ENCODE measurements at regions not wholly inside any gene's neighbourhood (a gene's known extent, or its start where the extent isn't known, plus 50 kb on each side); places are given as distances from the start of the nearest gene placed in this dataset.

DNA sequence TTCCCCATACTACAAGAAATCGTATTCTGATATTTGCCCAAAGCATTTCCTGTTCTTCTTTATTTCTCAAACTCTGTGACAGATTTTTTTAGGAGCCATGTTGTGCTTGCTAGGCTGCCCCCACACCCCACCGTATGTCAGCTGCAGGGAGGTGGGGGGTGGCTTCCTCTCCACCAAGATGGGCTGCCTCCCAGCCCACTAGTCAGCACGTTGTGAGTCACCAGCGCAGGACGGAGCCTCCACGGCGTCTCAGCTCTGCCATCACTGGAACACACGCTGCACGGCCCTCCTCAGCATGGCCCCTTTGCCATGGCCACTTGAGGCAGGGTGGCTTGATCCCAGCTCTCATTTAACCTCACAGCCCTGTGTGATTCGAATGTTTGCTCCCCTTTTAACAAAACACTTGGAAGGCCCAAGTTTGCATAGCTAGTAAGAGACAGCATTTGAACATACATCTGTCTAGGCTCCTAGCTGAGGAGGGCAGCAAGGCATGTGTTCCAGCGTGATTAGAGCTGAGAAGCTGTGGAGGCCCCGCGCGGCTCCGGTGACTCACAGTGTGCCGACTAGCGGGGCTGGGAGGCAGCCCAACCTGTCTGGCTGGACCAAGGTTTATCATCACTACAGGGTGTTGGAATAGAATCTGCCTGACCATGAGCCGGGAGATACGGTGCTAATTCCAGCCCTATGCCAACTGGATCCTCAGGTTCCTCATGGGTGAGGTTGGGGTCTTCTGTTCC lies 180.7 kb upstream of the NCAM1 start (continued):
- TF ChIP-seq, protein P1, sequence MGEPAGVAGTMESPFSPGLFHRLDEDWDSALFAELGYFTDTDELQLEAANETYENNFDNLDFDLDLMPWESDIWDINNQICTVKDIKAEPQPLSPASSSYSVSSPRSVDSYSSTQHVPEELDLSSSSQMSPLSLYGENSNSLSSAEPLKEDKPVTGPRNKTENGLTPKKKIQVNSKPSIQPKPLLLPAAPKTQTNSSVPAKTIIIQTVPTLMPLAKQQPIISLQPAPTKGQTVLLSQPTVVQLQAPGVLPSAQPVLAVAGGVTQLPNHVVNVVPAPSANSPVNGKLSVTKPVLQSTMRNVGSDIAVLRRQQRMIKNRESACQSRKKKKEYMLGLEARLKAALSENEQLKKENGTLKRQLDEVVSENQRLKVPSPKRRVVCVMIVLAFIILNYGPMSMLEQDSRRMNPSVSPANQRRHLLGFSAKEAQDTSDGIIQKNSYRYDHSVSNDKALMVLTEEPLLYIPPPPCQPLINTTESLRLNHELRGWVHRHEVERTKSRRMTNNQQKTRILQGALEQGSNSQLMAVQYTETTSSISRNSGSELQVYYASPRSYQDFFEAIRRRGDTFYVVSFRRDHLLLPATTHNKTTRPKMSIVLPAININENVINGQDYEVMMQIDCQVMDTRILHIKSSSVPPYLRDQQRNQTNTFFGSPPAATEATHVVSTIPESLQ (CRISPR knock-in tag; IDR thresholded peaks at IDR 0.05): no peak
- TF ChIP-seq ZNF423 (CRISPR knock-in tag; IDR thresholded peaks at IDR 0.05) (no peak), CREM (CRISPR knock-in tag; IDR thresholded peaks at IDR 0.05) (no peak), ATF1 (CRISPR knock-in tag; IDR thresholded peaks at IDR 0.05) (no peak)

DNA sequence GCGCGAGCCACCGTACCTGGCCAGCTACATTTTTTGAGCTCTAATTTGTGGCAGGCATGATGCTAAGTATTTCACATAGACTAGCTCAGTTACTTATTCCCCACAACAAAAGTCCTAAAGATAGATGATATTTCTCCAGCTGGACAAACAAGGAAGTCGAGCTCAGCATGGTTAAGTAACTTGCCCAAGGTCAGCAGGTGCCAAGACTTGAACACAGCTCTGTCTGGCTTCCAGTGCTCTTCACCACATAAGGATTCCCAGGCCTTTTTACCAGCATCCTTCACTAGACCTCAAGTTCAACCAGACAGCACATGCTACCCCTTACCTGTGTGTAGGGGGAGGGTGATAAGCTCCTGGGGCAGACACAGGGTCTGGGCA lies 177.3 kb upstream of the NCAM1 start:
- ChIA-PET CTCF (interaction anchor here (0.6 to 3.2 kb wide), 16 partner anchors 9 to 1456 kb away, joined by 3 to 31 read pairs (median 4); no protein-coding TSS in a partner anchor), POLR2A (no interaction called here)
- Mint-ChIP-seq H3K9me3 (0 out of 2 replicates have a peak, but pooled peaks cover 11% of the 10 kb centered on the region), H3K27ac (no peak overlapping the region), H3K4me1 (peaks cover 32% of the 10 kb centered on the region), H3K36me3 (no peaks in the 10 kb centered on the region), H3K4me3 (no peak overlapping the region), H3K27me3 (ENCODE audit: low read depth) (peaks cover 7% of the 10 kb centered on the region)
- DNase-seq (ENCODE audit: low spot score): no peak
- ATAC-seq: no peak
- TF ChIP-seq ZBTB21 (CRISPR knock-in tag; IDR thresholded peaks at IDR 0.05; ENCODE audit: borderline replicate concordance) (no peak), NFATC4 (CRISPR knock-in tag; IDR thresholded peaks at IDR 0.05) (no peak), CREM (CRISPR knock-in tag; IDR thresholded peaks at IDR 0.05) (no peak), GABPB1 (CRISPR knock-in tag; IDR thresholded peaks at IDR 0.05) (no peak), ZNF232 (CRISPR knock-in tag; IDR thresholded peaks at IDR 0.05) (no peak), TEAD4 (CRISPR knock-in tag; IDR thresholded peaks at IDR 0.05) (no peak), ZNF138 (CRISPR knock-in tag; conservative IDR thresholded peaks at IDR 0.05) (no peak), ZNF121 (CRISPR knock-in tag; IDR thresholded peaks at IDR 0.05) (no peak), TCF7 (CRISPR knock-in tag; IDR thresholded peaks at IDR 0.05; ENCODE audit: low read depth) (no peak), RELA (CRISPR knock-in tag; IDR thresholded peaks at IDR 0.05; ENCODE audit: borderline replicate concordance) (no peak)
- TF ChIP-seq, protein P2, sequence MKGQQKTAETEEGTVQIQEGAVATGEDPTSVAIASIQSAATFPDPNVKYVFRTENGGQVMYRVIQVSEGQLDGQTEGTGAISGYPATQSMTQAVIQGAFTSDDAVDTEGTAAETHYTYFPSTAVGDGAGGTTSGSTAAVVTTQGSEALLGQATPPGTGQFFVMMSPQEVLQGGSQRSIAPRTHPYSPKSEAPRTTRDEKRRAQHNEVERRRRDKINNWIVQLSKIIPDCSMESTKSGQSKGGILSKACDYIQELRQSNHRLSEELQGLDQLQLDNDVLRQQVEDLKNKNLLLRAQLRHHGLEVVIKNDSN (CRISPR knock-in tag; IDR thresholded peaks at IDR 0.05): no peak
- TF ChIP-seq, protein P3, sequence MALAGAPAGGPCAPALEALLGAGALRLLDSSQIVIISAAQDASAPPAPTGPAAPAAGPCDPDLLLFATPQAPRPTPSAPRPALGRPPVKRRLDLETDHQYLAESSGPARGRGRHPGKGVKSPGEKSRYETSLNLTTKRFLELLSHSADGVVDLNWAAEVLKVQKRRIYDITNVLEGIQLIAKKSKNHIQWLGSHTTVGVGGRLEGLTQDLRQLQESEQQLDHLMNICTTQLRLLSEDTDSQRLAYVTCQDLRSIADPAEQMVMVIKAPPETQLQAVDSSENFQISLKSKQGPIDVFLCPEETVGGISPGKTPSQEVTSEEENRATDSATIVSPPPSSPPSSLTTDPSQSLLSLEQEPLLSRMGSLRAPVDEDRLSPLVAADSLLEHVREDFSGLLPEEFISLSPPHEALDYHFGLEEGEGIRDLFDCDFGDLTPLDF (CRISPR knock-in tag; IDR thresholded peaks at IDR 0.05): no peak
- TF ChIP-seq, protein P4, sequence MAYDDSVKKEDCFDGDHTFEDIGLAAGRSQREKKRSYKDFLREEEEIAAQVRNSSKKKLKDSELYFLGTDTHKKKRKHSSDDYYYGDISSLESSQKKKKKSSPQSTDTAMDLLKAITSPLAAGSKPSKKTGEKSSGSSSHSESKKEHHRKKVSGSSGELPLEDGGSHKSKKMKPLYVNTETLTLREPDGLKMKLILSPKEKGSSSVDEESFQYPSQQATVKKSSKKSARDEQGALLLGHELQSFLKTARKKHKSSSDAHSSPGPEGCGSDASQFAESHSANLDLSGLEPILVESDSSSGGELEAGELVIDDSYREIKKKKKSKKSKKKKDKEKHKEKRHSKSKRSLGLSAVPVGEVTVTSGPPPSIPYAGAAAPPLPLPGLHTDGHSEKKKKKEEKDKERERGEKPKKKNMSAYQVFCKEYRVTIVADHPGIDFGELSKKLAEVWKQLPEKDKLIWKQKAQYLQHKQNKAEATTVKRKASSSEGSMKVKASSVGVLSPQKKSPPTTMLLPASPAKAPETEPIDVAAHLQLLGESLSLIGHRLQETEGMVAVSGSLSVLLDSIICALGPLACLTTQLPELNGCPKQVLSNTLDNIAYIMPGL (CRISPR knock-in tag; IDR thresholded peaks at IDR 0.05): no peak
- TF ChIP-seq, protein P5, sequence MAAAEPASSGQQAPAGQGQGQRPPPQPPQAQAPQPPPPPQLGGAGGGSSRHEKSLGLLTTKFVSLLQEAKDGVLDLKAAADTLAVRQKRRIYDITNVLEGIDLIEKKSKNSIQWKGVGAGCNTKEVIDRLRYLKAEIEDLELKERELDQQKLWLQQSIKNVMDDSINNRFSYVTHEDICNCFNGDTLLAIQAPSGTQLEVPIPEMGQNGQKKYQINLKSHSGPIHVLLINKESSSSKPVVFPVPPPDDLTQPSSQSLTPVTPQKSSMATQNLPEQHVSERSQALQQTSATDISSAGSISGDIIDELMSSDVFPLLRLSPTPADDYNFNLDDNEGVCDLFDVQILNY (CRISPR knock-in tag; IDR thresholded peaks at IDR 0.05): no peak
- TF ChIP-seq, protein P6, sequence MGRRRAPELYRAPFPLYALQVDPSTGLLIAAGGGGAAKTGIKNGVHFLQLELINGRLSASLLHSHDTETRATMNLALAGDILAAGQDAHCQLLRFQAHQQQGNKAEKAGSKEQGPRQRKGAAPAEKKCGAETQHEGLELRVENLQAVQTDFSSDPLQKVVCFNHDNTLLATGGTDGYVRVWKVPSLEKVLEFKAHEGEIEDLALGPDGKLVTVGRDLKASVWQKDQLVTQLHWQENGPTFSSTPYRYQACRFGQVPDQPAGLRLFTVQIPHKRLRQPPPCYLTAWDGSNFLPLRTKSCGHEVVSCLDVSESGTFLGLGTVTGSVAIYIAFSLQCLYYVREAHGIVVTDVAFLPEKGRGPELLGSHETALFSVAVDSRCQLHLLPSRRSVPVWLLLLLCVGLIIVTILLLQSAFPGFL (CRISPR knock-in tag; IDR thresholded peaks at IDR 0.05; ENCODE audit: borderline replicate concordance): no peak
- TF ChIP-seq, protein P7, sequence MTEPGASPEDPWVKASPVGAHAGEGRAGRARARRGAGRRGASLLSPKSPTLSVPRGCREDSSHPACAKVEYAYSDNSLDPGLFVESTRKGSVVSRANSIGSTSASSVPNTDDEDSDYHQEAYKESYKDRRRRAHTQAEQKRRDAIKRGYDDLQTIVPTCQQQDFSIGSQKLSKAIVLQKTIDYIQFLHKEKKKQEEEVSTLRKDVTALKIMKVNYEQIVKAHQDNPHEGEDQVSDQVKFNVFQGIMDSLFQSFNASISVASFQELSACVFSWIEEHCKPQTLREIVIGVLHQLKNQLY (CRISPR knock-in tag; IDR thresholded peaks at IDR 0.05): no peak
- TF ChIP-seq, protein P8, sequence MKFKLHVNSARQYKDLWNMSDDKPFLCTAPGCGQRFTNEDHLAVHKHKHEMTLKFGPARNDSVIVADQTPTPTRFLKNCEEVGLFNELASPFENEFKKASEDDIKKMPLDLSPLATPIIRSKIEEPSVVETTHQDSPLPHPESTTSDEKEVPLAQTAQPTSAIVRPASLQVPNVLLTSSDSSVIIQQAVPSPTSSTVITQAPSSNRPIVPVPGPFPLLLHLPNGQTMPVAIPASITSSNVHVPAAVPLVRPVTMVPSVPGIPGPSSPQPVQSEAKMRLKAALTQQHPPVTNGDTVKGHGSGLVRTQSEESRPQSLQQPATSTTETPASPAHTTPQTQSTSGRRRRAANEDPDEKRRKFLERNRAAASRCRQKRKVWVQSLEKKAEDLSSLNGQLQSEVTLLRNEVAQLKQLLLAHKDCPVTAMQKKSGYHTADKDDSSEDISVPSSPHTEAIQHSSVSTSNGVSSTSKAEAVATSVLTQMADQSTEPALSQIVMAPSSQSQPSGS (CRISPR knock-in tag; IDR thresholded peaks at IDR 0.05; ENCODE audit: borderline replicate concordance, low read depth): no peak
- TF ChIP-seq, protein P1 (CRISPR knock-in tag; IDR thresholded peaks at IDR 0.05): no peak

All from WTC11 (cell line).